GM12873 (cell line): ENCODE measurements at regions not wholly inside any gene's neighbourhood (a gene's known extent, or its start where the extent isn't known, plus 50 kb on each side); places are given as distances from the start of the nearest gene placed in this dataset.

Experiments used
- CTCF ChIP-seq: IDR thresholded peaks from 2 replicates; pipeline ENCODE4 v1.5.1; 2012; ENCODE audit warnings: low read depth, mild to moderate bottlenecking, moderate library complexity, low read length, control low read depth; ENCODE audit not compliant: insufficient read depth; ENCODE audit errors: missing control alignments

DNA sequence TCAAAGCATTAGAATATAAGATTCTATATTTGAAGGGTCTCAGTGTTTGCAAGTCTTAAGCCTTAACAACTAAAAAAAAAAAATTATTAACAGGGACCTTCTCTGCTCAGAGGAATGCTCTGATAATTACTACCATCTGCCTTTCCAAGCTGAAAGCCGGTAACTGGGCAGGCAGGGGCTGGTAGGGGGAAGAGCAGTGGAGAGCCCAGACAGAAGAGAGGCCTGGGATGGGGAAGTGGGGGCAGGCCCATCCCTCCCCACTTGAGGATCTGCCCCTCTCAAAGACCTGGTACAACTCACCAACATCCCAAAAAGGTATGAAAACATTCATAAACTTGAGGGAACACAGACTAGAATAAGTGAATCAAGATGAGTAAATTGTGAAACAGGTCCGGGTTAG, 113.9 kb downstream of the QDPR start:
- no peak for TF ChIP-seq CTCF

- no peak for TF ChIP-seq CTCF
Observed at GRCh38 chr4:17397611-17398010, 114.3 kb downstream of the QDPR start.

GRCh38 chr4:17385403-17385802, 126.5 kb downstream of the QDPR start:
- no peak for TF ChIP-seq CTCF

- TF ChIP-seq CTCF, result no peak
Observed at GRCh38 chr4:17380347-17380746, 131.5 kb downstream of the QDPR start.

- TF ChIP-seq CTCF, result no peak
Observed at GRCh38 chr4:17376205-17376604, 135.7 kb downstream of the QDPR start.

DNA sequence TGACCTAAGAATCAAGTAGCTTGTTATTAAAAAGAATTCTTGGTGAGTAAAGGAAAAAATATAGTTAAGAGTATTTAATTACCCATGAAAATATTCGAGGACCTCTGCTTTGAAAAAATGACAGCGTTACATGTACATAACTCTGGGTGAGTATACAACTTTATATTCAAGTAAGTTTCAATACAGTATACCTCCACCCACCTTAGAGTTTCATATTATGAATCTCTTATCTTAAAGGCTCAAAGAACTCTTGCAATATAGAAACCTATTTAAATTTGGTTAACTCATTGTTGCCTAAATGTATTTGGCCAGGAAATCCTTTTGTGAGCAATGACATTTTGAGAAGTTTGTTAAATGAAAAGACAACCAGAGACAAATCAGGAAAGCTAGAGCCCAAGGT, 138.2 kb downstream of the QDPR start:
- TF ChIP-seq CTCF, result no peak

- no peak for TF ChIP-seq CTCF
Observed at GRCh38 chr4:17370818-17371217, 141.1 kb downstream of the QDPR start.
